ENCODE measurements at regions not wholly inside any gene's neighbourhood (a gene's known extent, or its start where the extent isn't known, plus 50 kb on each side); places are given as distances from the start of the nearest gene placed in this dataset.

GRCh38 chr5:111929261-111929660 lies 172.3 kb upstream of the NREP start:
- TF ChIP-seq CTCF (IDR thresholded peaks at IDR 0.05; ENCODE audit: extremely low read depth in 1 of 2, insufficient read depth in 1 of 2, low read depth in 1 of 2, low read length in 2 of 2) (no peak), POLR2A (IDR thresholded peaks at IDR 0.05; ENCODE audit: low read depth, low read length) (no peak), EZH2 (IDR thresholded peaks at IDR 0.05; ENCODE audit: borderline replicate concordance, low read depth, low read length, severe bottlenecking) (no peak), JUN (IDR thresholded peaks at IDR 0.05; ENCODE audit: borderline replicate concordance, insufficient read depth, insufficient read length, low read depth) (no peak), MAX (IDR thresholded peaks at IDR 0.05; ENCODE audit: insufficient read depth, insufficient read length) (no peak), MYC (IDR thresholded peaks at IDR 0.05; ENCODE audit: low read depth, low read length) (no peak), POLR2AphosphoS5 (IDR thresholded peaks at IDR 0.05; ENCODE audit: insufficient read depth, low read depth, low read length) (no peak), GATA2 (IDR thresholded peaks at IDR 0.05; ENCODE audit: insufficient read depth, insufficient read length, low read depth, low read length) (no peak), FOS (IDR thresholded peaks at IDR 0.05; ENCODE audit: borderline replicate concordance, insufficient read depth, low read length) (no peak)
